ENCODE measurements at regions not wholly inside any gene's neighbourhood (a gene's known extent, or its start where the extent isn't known, plus 50 kb on each side); places are given as distances from the start of the nearest gene placed in this dataset.

DNA sequence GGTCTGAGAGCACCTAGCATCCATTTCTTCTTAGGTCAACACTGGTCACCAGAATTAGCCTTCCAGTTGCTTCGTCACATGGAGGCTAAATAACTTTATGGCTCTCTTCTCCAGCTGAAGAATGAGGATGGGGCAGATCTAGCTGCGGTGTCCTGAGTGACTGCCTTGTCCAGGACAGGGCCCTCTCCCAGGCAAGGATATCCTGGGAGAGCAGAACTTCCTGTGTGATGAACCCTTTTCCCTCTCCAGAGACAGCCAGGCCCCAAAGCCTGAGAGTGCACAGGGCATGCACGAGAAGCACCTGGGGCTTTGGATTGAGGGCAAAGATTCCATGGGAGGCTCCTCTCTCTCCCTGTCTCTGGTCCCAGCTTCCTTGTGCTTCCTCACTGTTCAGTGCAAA, 108.2 kb upstream of the MAMLD1 start:
- no TSS peak for BruUV-seq (replicated peaks)
- WGBS (ENCODE audit: insufficient coverage, insufficient replicate concordance, low lambda C conversion rate, missing lambda C conversion rate), result 7% methylated on average over 3 of the region's 3 CpGs
- no peak for FAIRE-seq

GRCh38 chrX:150255441-150256296, 107.4 kb upstream of the MAMLD1 start:
- H3K27ac ChIP-seq (ENCODE audit: control insufficient read depth, insufficient read depth), result no peak overlapping the region
- intact Hi-C loops (cut with micrococcal nuclease; ENCODE audit: unreplicated experiment), result no loop called here
- no peaks in the 10 kb centered on the region for H4K20me1 ChIP-seq (ENCODE audit: control insufficient read depth, insufficient read depth)
- no peaks in the 10 kb centered on the region for H3K9me3 ChIP-seq (replicated peaks; ENCODE audit: control insufficient read depth, insufficient read depth, low read length)
- BruUV-seq (replicated peaks), result no TSS peak
- no peaks in the 10 kb centered on the region for H3K4me1 ChIP-seq (ENCODE audit: control insufficient read depth, insufficient read depth, low read length)
- H2AFZ ChIP-seq (ENCODE audit: control insufficient read depth, low read depth, low read length), result no peak overlapping the region
- no peak for DNase-seq (ENCODE audit: low read depth, low spot score)
- POLR2A ChIA-PET, result no interaction called here
- SMC1A ChIA-PET (ENCODE audit: uncharacterized antibody, unreplicated experiment), result no interaction called here
- in situ Hi-C loops (cut with MboI), result no loop called here
- no peaks in the 10 kb centered on the region for H3K79me2 ChIP-seq (ENCODE audit: control insufficient read depth, insufficient read depth, low read length)
- RAD21 ChIA-PET (ENCODE audit: unreplicated experiment), result no interaction called here
- no peaks in the 10 kb centered on the region for H3K36me3 ChIP-seq (ENCODE audit: control insufficient read depth in 2 of 2, insufficient read depth in 2 of 2, low read length in 1 of 2)
- no peak for FAIRE-seq
- no peak overlapping the region for H3K9ac ChIP-seq (ENCODE audit: control insufficient read depth, insufficient read depth, low read length)
- no peak for ATAC-seq
- no peaks in the 10 kb centered on the region for H3K27me3 ChIP-seq (replicated peaks in 1 of 2; ENCODE audit: control insufficient read depth in 2 of 2, insufficient read depth in 2 of 2, low read length in 1 of 2)
- H3K4me2 ChIP-seq (ENCODE audit: control insufficient read depth, insufficient read depth), result no peak overlapping the region
- WGBS (ENCODE audit: insufficient coverage, insufficient replicate concordance, low lambda C conversion rate, missing lambda C conversion rate), result 10% methylated on average over 9 of the region's 9 CpGs
- no peak overlapping the region for H3K4me3 ChIP-seq
- CTCF ChIA-PET, result no interaction called here
- TF ChIP-seq, protein P1, sequence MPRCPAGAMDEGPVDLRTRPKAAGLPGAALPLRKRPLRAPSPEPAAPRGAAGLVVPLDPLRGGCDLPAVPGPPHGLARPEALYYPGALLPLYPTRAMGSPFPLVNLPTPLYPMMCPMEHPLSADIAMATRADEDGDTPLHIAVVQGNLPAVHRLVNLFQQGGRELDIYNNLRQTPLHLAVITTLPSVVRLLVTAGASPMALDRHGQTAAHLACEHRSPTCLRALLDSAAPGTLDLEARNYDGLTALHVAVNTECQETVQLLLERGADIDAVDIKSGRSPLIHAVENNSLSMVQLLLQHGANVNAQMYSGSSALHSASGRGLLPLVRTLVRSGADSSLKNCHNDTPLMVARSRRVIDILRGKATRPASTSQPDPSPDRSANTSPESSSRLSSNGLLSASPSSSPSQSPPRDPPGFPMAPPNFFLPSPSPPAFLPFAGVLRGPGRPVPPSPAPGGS (IDR thresholded peaks at IDR 0.05; ENCODE audit: borderline replicate concordance, insufficient read depth, low read depth, low read length, poor library complexity, severe bottlenecking), result no peak
- TF ChIP-seq, protein P2, sequence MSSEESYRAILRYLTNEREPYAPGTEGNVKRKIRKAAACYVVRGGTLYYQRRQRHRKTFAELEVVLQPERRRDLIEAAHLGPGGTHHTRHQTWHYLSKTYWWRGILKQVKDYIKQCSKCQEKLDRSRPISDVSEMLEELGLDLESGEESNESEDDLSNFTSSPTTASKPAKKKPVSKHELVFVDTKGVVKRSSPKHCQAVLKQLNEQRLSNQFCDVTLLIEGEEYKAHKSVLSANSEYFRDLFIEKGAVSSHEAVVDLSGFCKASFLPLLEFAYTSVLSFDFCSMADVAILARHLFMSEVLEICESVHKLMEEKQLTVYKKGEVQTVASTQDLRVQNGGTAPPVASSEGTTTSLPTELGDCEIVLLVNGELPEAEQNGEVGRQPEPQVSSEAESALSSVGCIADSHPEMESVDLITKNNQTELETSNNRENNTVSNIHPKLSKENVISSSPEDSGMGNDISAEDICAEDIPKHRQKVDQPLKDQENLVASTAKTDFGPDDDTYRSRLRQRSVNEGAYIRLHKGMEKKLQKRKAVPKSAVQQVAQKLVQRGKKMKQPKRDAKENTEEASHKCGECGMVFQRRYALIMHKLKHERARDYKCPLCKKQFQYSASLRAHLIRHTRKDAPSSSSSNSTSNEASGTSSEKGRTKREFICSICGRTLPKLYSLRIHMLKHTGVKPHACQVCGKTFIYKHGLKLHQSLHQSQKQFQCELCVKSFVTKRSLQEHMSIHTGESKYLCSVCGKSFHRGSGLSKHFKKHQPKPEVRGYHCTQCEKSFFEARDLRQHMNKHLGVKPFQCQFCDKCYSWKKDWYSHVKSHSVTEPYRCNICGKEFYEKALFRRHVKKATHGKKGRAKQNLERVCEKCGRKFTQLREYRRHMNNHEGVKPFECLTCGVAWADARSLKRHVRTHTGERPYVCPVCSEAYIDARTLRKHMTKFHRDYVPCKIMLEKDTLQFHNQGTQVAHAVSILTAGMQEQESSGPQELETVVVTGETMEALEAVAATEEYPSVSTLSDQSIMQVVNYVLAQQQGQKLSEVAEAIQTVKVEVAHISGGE (CRISPR knock-in tag; IDR thresholded peaks at IDR 0.05), result no peak
- TF ChIP-seq, protein P3, sequence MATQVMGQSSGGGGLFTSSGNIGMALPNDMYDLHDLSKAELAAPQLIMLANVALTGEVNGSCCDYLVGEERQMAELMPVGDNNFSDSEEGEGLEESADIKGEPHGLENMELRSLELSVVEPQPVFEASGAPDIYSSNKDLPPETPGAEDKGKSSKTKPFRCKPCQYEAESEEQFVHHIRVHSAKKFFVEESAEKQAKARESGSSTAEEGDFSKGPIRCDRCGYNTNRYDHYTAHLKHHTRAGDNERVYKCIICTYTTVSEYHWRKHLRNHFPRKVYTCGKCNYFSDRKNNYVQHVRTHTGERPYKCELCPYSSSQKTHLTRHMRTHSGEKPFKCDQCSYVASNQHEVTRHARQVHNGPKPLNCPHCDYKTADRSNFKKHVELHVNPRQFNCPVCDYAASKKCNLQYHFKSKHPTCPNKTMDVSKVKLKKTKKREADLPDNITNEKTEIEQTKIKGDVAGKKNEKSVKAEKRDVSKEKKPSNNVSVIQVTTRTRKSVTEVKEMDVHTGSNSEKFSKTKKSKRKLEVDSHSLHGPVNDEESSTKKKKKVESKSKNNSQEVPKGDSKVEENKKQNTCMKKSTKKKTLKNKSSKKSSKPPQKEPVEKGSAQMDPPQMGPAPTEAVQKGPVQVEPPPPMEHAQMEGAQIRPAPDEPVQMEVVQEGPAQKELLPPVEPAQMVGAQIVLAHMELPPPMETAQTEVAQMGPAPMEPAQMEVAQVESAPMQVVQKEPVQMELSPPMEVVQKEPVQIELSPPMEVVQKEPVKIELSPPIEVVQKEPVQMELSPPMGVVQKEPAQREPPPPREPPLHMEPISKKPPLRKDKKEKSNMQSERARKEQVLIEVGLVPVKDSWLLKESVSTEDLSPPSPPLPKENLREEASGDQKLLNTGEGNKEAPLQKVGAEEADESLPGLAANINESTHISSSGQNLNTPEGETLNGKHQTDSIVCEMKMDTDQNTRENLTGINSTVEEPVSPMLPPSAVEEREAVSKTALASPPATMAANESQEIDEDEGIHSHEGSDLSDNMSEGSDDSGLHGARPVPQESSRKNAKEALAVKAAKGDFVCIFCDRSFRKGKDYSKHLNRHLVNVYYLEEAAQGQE (IDR thresholded peaks at IDR 0.05; ENCODE audit: low read depth, low read length), result no peak

More for the DNA sequence above, 108.2 kb upstream of the MAMLD1 start:
- POLR2A ChIA-PET, result no interaction called here
- in situ Hi-C loops (cut with MboI) (no loop called here), intact Hi-C loops (cut with micrococcal nuclease; ENCODE audit: unreplicated experiment) (no loop called here)
- Histone ChIP-seq H3K79me2 (ENCODE audit: control insufficient read depth, insufficient read depth, low read length) (no peaks in the 10 kb centered on the region), H3K27me3 (replicated peaks in 1 of 2; ENCODE audit: control insufficient read depth in 2 of 2, insufficient read depth in 2 of 2, low read length in 1 of 2) (no peaks in the 10 kb centered on the region), H4K20me1 (ENCODE audit: control insufficient read depth, insufficient read depth) (no peaks in the 10 kb centered on the region), H3K4me2 (ENCODE audit: control insufficient read depth, insufficient read depth) (no peak overlapping the region), H3K9ac (ENCODE audit: control insufficient read depth, insufficient read depth, low read length) (no peak overlapping the region), H3K4me1 (ENCODE audit: control insufficient read depth, insufficient read depth, low read length) (no peaks in the 10 kb centered on the region), H3K9me3 (replicated peaks; ENCODE audit: control insufficient read depth, insufficient read depth, low read length) (no peaks in the 10 kb centered on the region), H3K4me3 (no peak overlapping the region), H3K36me3 (ENCODE audit: control insufficient read depth in 2 of 2, insufficient read depth in 2 of 2, low read length in 1 of 2) (no peaks in the 10 kb centered on the region), H2AFZ (ENCODE audit: control insufficient read depth, low read depth, low read length) (no peak overlapping the region), H3K27ac (ENCODE audit: control insufficient read depth, insufficient read depth) (no peak overlapping the region)
- SMC1A ChIA-PET (ENCODE audit: uncharacterized antibody, unreplicated experiment), result no interaction called here
- RAD21 ChIA-PET (ENCODE audit: unreplicated experiment), result no interaction called here
- CTCF ChIA-PET, result no interaction called here
- TF ChIP-seq MAX (IDR thresholded peaks at IDR 0.05; ENCODE audit: low read depth, low read length), result no peak
- no peak for TF ChIP-seq CHD1 (IDR thresholded peaks at IDR 0.05; ENCODE audit: low read depth, low read length)
- no peak for TF ChIP-seq BRCA1 (IDR thresholded peaks at IDR 0.05; ENCODE audit: low read depth, low read length)
- ATAC-seq, result no peak
- no peak for DNase-seq (ENCODE audit: low read depth, low spot score)
